Calu3 (cell line): ENCODE measurements at regions not wholly inside any gene's neighbourhood (a gene's known extent, or its start where the extent isn't known, plus 50 kb on each side); places are given as distances from the start of the nearest gene placed in this dataset.
A peak's percentile ranks its signal among the peaks of the same experiment; 100 is the strongest.
"Not testable (repeated sequence)": the region's sequence is repeated elsewhere in the genome, so short reads cannot be mapped to it uniquely, and the experiment has no call there.

Source experiments
- BruUV-seq: library from RNA; stranded (reverse); fragments of 400-500 nt; replicated peaks from 2 replicates; lab custom pipeline; 2021; lab: Mats Ljungman, UMichigan
- CTCF ChIA-PET: fragments of 300-600 bp; sonication (Branson Sonifier 250); formaldehyde crosslinking; loops from one replicate; lab custom pipeline; 2022; ENCODE audit warnings: antibody characterized with exemption; lab: Charles Lee
- DNase-seq: peaks from one replicate; pipeline ENCODE4 v3.0.0; 2022
- H3K27ac Mint-ChIP-seq: one replicate; pipeline ENCODE4 v1.8.0; 2022; ENCODE audit warnings: mixed read lengths; ENCODE audit not compliant: unreplicated experiment
- H3K27me3 Mint-ChIP-seq: one replicate; pipeline ENCODE4 v1.8.0; 2022; ENCODE audit warnings: mixed read lengths; ENCODE audit not compliant: unreplicated experiment
- H3K36me3 Mint-ChIP-seq: one replicate; pipeline ENCODE4 v1.8.0; 2022; ENCODE audit warnings: mild to moderate bottlenecking, moderate library complexity, mixed read lengths; ENCODE audit not compliant: insufficient read depth, unreplicated experiment
- H3K4me1 Mint-ChIP-seq: one replicate; pipeline ENCODE4 v1.8.0; 2022; ENCODE audit warnings: mild to moderate bottlenecking, low read depth, mixed read lengths; ENCODE audit not compliant: unreplicated experiment
- H3K4me3 Mint-ChIP-seq: one replicate; pipeline ENCODE4 v1.8.0; 2022; ENCODE audit warnings: mild to moderate bottlenecking, low read depth, moderate library complexity, mixed read lengths; ENCODE audit not compliant: unreplicated experiment
- H3K9me3 Mint-ChIP-seq: one replicate; pipeline ENCODE4 v1.8.0; 2022; ENCODE audit warnings: low read depth, mixed read lengths; ENCODE audit not compliant: unreplicated experiment
- CTCF ChIP-seq: fragments of 200-600 bp; IDR thresholded peaks from one replicate; pipeline ENCODE4 v1.8.0; 2022; ENCODE audit warnings: antibody characterized with exemption; ENCODE audit not compliant: unreplicated experiment
- intact Hi-C: fragments of 100-400 bp; cut with micrococcal nuclease; formaldehyde crosslinking; loops from one replicate; pipeline ENCODE4 v1.10.0; 2022; ENCODE audit not compliant: unreplicated experiment

DNA sequence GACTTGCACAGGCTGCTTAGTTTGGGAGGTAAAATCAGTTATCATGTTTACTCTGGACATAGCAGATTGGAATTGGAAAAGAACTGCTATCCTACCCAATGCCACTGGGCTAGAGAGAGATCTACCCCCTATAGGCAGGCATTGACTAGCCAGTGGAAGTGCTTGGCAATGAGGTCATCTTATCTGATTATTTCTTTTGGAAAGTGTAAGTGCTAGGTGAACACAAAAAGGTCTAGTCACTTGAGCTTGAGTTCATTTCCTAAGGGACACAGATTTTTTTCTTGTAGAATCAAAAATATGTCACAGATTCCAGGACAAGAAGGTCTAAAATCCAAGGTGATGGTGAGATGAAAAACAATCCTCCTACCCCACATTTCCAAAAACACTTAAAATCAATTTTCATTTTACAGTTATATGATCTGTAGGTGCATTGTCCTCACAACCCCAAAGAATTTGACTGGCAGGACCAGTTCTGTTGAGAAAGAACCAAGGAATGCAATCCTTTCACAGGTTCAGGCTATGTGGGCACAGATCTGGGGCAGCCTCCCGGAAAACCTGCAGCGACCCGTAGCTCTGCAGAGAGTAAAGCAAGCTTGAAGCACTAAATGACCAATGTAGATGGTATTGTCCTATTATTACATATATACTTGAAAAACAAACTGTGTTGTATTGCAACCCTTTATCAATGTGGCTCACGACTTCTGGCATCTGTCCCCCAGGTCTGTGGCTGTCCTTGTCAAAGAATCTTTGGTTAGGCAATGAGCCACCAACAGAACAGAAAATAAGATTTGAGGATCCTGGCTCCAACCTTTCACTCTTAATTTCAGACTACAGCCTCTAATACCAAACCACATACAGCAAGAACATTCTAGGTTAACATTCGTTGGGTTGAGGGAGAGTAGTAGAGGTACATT is 67.3 kb upstream of the ADTRP start:
- H3K27ac Mint-ChIP-seq, result no peak overlapping the region

DNA sequence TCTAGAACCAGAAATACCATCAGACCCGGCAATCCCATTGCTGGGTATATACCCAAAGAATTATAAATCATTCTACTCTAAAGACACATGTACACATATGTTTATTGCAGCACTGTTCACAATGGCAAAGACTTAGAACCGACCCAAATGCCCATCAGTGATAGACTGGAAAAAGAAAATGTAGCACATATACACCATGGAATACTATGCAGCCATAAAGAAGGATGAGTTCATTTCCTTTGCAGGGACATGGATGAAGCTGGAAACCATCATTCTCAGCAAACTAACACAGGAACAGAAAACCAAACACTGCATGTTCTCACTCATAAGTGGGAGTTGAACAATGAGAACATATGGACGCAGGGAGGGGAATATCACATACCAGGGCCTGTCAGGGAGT is 64.2 kb upstream of the ADTRP start:
- H3K4me1 Mint-ChIP-seq, H3K27ac Mint-ChIP-seq, H3K4me3 Mint-ChIP-seq, H3K27me3 Mint-ChIP-seq, CTCF ChIA-PET, DNase-seq, intact Hi-C loops, H3K9me3 Mint-ChIP-seq, H3K36me3 Mint-ChIP-seq, BruUV-seq: not testable (repeated sequence)

More for the DNA sequence above, 67.3 kb upstream of the ADTRP start:
- no peak for TF ChIP-seq CTCF
- no peak overlapping the region for H3K4me3 Mint-ChIP-seq
- H3K9me3 Mint-ChIP-seq, result no peaks in the 10 kb centered on the region
- no peaks in the 10 kb centered on the region for H3K36me3 Mint-ChIP-seq
- BruUV-seq, result no TSS peak
- CTCF ChIA-PET, result no interaction called here
- intact Hi-C loops, result no loop called here
- DNase-seq, result peak; percentile 28
- peaks cover 9% of the 10 kb centered on the region for H3K4me1 Mint-ChIP-seq
- H3K27me3 Mint-ChIP-seq, result no peaks in the 10 kb centered on the region

GRCh38 chr6:11835065-11835464 is 56.5 kb upstream of the ADTRP start:
- CTCF ChIA-PET, result no interaction called here
- BruUV-seq, result no TSS peak
- H3K4me3 Mint-ChIP-seq, result no peak overlapping the region
- no peaks in the 10 kb centered on the region for H3K36me3 Mint-ChIP-seq
- peaks cover 3% of the 10 kb centered on the region for H3K9me3 Mint-ChIP-seq
- H3K4me1 Mint-ChIP-seq, result no peaks in the 10 kb centered on the region
- no peaks in the 10 kb centered on the region for H3K27me3 Mint-ChIP-seq
- no peak for TF ChIP-seq CTCF
- H3K27ac Mint-ChIP-seq, result no peak overlapping the region
- DNase-seq, result no peak
- intact Hi-C loops, result no loop called here

- no TSS peak for BruUV-seq
- CTCF ChIA-PET, result no interaction called here
- Mint-ChIP-seq H3K27me3 (no peaks in the 10 kb centered on the region), H3K4me1 (no peaks in the 10 kb centered on the region), H3K9me3 (no peaks in the 10 kb centered on the region), H3K27ac (no peak overlapping the region), H3K36me3 (no peaks in the 10 kb centered on the region), H3K4me3 (no peak overlapping the region)
- no peak for DNase-seq
- no peak for TF ChIP-seq CTCF
- intact Hi-C loops, result no loop called here
These were observed 55.3 kb upstream of the ADTRP start for GRCh38 chr6:11833626-11834592.
